HAP-1 (cell line): ENCODE measurements at regions not wholly inside any gene's neighbourhood (a gene's known extent, or its start where the extent isn't known, plus 50 kb on each side); places are given as distances from the start of the nearest gene placed in this dataset.

Experiments used
- DNase-seq, 2 experiments: peaks; one replicate each; pipeline ENCODE4 v3.0.0-alpha.2; 2016 to 2020; ENCODE audit warnings: low spot score in 2 of 2
- H3K27me3 ChIP-seq: fragments of 250-450 bp; sonication (Bioruptor Pico); 2 replicates; pipeline ENCODE4 v1.5.1; 2020; ENCODE audit warnings: low read depth, mild to moderate bottlenecking, moderate library complexity
- H3K36me3 ChIP-seq: fragments of 250-450 bp; sonication (Bioruptor Pico); replicated peaks from 2 replicates; pipeline ENCODE4 v1.5.1; 2020; ENCODE audit warnings: mild to moderate bottlenecking
- H3K4me1 ChIP-seq: fragments of 250-450 bp; sonication (Bioruptor Pico); 2 replicates; pipeline ENCODE4 v1.5.1; 2020; ENCODE audit warnings: mild to moderate bottlenecking
- H3K4me3 ChIP-seq: fragments of 250-450 bp; sonication (Bioruptor Pico); 2 replicates; pipeline ENCODE4 v1.5.1; 2020; ENCODE audit warnings: mild to moderate bottlenecking, moderate library complexity
- H3K9me3 ChIP-seq: fragments of 250-450 bp; sonication (Bioruptor Pico); 2 replicates; pipeline ENCODE4 v1.5.1; 2020; ENCODE audit warnings: mild to moderate bottlenecking, moderate library complexity
- in situ Hi-C: fragments of 300-500 bp; cut with MboI; formaldehyde crosslinking; loops from 3 replicates; pipeline ENCODE4 v1.14.3; 2020; ENCODE audit warnings: low sequenced_read_pairs, inconsistent platforms, mixed read lengths

DNA sequence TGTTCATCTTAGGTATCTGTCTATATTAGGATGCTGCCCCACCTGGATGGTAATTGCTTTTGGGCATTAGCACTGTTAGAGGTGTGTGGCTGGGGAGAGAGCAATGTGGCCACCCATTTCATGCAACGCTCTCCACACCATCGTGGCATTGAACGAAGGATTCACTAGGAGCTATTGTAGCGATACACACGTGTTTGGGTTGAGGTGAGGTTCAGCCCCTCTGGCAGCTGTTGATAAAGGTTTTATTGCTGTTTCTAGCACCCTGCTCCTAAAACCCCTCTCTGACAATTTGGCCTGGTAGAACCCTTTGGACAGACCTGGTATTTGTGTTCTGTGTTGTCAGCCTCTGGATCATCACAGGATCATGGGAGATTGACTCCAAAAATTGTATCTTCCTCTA lies 280.9 kb downstream of the PRL start:
- Histone ChIP-seq H3K9me3 (no peaks in the 10 kb centered on the region), H3K4me3 (no peak overlapping the region), H3K4me1 (no peaks in the 10 kb centered on the region), H3K27me3 (no peaks in the 10 kb centered on the region), H3K36me3 (no peaks in the 10 kb centered on the region)
- DNase-seq = no peak
- in situ Hi-C loops = no loop called here

DNA sequence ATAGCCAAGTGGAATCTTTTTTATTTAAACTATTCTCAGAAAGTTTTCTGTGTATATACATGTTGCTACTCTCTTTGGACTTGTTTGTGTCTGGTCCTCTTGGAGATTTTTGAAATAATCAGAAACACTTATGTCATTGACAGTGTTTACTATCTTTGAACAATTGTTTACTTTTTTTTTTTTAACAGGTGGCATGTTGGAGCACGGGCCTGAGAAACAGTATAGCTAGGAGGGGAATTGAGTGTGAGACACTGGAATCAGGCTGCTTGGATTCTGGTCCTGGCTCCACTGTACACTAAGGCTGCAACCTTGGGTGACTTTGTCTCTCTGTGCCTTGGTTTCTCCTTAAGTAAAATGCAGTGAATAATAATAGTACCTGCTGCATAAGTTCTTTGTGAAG lies 279.6 kb downstream of the PRL start:
- Histone ChIP-seq H3K9me3 (no peaks in the 10 kb centered on the region), H3K27me3 (no peaks in the 10 kb centered on the region), H3K4me1 (no peaks in the 10 kb centered on the region), H3K4me3 (no peak overlapping the region), H3K36me3 (no peaks in the 10 kb centered on the region)
- DNase-seq = no peak
- in situ Hi-C loops = no loop called here

DNA sequence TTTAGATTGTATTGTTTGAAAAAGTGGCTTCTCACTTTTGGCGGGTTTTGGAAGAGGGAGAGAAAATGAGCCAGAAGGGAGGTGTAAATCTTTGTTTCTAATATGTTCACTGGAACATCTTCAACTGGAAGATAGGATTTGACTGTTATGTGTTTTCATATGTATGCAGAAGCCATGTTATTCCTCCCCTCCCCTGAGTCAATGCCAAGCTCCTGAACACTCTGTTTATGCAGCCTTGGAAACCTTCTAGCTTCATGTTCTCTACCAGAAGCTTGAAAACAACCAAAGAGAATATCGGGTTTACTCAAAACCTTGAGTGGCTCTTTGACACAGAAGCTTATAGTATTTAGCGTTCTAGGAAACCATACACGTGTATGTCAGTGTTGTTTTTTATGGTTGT lies 279.1 kb downstream of the PRL start:
- Histone ChIP-seq H3K9me3 (no peaks in the 10 kb centered on the region), H3K27me3 (no peaks in the 10 kb centered on the region), H3K4me1 (no peaks in the 10 kb centered on the region), H3K4me3 (no peak overlapping the region), H3K36me3 (no peaks in the 10 kb centered on the region)
- DNase-seq = no peak
- in situ Hi-C loops = no loop called here

DNA sequence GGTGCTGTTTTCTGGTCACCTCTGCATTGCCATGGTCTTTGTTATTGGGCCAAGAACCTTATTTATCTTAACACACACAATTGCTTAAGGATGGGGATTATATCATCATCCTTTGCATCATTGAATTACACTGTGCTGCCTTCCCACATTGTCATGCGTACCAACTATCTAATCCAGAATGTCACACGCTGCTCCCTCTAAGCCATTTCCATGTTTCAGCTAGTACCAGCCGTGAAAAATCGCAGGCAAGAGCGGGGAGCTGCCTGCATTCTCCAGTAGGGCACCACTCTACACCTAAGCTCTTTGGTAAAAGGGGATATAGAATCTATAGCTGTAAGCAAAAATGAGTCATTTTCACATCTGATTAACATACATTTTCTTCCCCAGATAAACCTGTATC lies 277.0 kb downstream of the PRL start:
- in situ Hi-C loops = no loop called here
- no peaks in the 10 kb centered on the region for H3K27me3 ChIP-seq
- H3K4me3 ChIP-seq = no peak overlapping the region
- no peak for DNase-seq
- H3K9me3 ChIP-seq = no peaks in the 10 kb centered on the region
- H3K4me1 ChIP-seq = no peaks in the 10 kb centered on the region
- no peaks in the 10 kb centered on the region for H3K36me3 ChIP-seq

DNA sequence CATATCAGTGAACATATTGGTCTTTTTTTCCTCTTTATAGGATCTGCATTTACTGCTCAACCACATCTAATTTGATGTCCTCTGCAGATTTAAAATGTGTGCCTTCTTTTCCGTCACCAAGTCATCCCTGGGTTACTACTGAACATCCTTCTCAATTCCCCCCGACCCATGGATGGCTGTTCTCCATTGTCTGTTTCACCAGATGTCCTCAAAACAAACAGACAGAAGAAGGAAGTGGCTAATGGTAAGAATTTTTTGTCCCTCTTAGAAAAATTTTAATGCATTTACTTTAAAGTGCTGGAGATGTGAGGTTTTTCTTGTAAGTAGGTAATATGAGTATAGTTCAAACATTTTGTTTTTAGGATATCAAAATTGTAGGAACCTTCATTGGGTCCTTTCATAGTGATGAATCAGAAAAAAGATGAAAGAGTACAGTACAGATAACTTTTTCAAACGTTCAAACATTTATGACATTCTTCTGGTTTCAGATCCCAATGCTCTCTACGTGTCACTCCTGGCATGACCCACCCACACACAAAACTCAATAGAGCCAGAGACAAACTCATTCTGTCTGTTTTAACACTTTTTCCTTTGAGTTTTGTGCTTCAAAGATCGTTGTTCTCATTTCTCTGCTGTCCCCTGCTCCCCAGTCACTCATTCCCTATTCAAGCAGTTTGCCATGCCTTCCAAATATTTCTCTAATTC lies 276.4 kb downstream of the PRL start:
- in situ Hi-C loops = no loop called here
- H3K36me3 ChIP-seq = no peaks in the 10 kb centered on the region
- H3K27me3 ChIP-seq = no peaks in the 10 kb centered on the region
- H3K4me1 ChIP-seq = peaks cover 5% of the 10 kb centered on the region
- H3K4me3 ChIP-seq = no peak overlapping the region
- H3K9me3 ChIP-seq = no peaks in the 10 kb centered on the region
- DNase-seq = no peak

DNA sequence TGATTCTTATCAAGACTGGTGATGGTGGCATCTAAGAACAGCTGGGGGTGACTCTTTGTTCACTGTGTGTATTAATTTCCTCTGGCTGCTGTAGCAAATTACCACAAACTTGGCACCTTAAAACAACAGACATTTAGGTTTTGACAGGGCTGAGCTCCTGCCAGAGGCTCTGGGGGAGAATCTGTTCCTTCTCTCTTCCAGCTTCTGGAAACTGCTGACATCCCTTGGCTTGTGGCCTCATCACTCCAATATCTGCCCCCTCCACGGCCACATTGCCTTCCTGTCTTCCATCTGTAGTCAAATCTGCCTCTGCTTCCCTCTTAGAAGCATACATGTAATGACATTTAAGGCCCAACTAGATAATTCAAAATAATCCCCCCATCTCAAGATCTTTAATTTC lies 274.9 kb downstream of the PRL start:
- H3K4me1 ChIP-seq = peaks cover 14% of the 10 kb centered on the region
- in situ Hi-C loops = no loop called here
- H3K4me3 ChIP-seq = no peak overlapping the region
- no peaks in the 10 kb centered on the region for H3K36me3 ChIP-seq
- H3K27me3 ChIP-seq = no peaks in the 10 kb centered on the region
- no peak for DNase-seq
- no peaks in the 10 kb centered on the region for H3K9me3 ChIP-seq

DNA sequence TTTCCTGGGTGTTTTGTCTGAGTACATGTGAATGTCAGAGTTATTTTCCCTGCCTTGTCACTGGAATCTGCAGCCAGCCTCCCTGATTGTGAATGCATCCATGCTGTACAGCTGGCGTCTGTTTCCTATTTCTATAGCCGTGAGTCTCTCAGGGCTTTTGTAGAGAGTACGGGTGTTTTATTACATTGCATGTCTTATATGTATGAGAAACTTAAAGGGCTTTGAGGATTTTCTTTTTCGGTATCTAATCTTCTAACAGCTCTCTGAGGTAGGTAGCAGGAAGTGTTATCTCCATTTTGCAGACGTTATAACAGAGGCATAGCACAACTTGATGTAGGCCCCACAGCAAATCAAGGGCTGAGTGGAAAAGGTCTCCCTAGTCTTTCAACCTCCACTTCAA lies 272.9 kb downstream of the PRL start:
- H3K9me3 ChIP-seq = no peaks in the 10 kb centered on the region
- in situ Hi-C loops = no loop called here
- no peaks in the 10 kb centered on the region for H3K27me3 ChIP-seq
- H3K4me1 ChIP-seq = peaks cover 14% of the 10 kb centered on the region
- no peaks in the 10 kb centered on the region for H3K36me3 ChIP-seq
- no peak for DNase-seq
- H3K4me3 ChIP-seq = no peak overlapping the region

DNA sequence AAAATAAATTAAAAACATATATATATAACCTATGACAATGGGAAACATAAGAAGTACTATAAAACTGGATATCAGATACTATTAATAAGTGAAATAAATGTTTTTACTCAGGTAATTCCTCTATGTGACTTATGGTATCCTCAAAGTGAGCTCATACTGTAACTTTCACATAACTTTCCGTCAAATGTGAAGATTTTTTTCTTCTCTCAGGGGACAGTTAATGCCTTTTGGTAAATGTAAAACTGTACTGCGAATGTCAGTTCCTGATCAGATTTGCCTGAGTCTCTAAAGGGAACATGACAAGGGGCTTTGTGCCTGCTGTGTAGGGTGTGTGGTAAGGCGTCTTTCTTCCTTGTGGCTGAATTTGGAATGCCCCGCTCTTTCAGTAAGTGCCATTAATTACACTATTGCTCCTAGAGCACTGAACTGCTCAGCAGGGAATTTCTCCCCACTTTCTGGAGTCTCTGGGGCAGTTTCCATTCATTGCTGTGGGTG lies 271.8 kb downstream of the PRL start:
- in situ Hi-C loops = no loop called here

DNA sequence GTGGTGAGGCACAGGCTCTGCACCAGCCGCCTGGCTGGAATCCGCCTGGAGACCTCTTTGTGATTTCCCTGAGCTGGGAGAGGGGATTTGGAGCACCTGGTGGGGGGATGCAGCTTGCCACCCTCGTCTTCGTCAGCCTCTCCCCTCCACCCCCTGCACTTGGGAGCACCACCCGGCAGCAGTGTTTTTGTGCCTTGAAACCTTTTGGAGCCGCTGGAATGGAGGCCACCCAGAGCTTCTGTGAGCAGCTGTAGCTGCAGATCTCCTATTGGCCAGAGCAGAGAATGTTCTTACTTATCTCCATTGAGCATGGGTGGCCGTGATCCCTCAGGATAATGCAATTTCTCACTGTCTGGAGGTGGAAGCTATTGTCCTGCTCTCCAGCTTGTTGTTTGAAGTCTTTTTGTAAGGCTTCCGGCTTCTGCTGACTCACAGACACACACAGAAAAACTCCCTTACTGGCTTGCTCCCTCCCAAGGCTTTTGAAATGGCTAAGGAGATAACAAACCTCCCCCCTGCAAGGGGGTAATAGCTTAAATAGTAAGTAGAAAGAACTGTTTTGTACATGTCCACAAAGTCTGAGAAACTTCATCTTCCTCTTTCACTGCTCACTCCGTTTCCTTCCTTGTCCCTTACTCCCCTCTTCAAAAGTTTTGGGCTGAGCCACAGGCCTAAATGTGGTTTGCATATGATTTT lies 271.2 kb downstream of the PRL start:
- DNase-seq = peak; percentile 59 to 61
- H3K36me3 ChIP-seq = no peaks in the 10 kb centered on the region
- no peaks in the 10 kb centered on the region for H3K9me3 ChIP-seq
- no peak overlapping the region for H3K4me3 ChIP-seq
- no peaks in the 10 kb centered on the region for H3K27me3 ChIP-seq
- in situ Hi-C loops = no loop called here
- H3K4me1 ChIP-seq = peaks cover 14% of the 10 kb centered on the region

More for the DNA sequence above, 271.8 kb downstream of the PRL start:
- DNase-seq = no peak
- H3K4me3 ChIP-seq = no peak overlapping the region
- H3K27me3 ChIP-seq = no peaks in the 10 kb centered on the region
- peaks cover 14% of the 10 kb centered on the region for H3K4me1 ChIP-seq
- no peaks in the 10 kb centered on the region for H3K9me3 ChIP-seq
- H3K36me3 ChIP-seq = no peaks in the 10 kb centered on the region

DNA sequence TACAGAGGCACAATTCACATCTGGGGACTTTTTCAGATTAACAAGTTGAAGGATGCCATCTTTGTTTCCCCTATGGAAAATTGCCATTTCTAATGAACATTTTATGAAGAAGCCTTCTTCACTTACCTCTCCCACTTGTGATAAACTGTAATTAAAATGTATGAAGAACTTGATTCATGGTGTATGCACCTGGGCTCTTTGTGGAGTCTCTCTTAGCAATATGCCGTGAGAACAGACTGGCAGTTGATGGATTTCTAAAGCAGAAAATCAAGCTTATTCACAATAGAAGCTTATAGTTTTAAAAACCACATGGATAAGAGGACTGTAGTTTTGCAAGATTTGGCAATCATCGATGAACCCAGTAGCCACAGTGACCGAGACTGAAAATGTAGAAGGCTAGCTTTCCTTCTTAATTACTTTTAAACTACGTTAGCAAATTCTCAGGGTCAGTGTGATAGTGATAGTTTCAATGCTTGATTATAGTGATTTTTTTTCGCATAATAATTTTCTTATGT lies 270.6 kb downstream of the PRL start:
- in situ Hi-C loops = no loop called here
- no peak for DNase-seq
- H3K36me3 ChIP-seq = no peaks in the 10 kb centered on the region
- no peaks in the 10 kb centered on the region for H3K27me3 ChIP-seq
- H3K4me3 ChIP-seq = no peak overlapping the region
- H3K9me3 ChIP-seq = no peaks in the 10 kb centered on the region
- peaks cover 14% of the 10 kb centered on the region for H3K4me1 ChIP-seq

DNA sequence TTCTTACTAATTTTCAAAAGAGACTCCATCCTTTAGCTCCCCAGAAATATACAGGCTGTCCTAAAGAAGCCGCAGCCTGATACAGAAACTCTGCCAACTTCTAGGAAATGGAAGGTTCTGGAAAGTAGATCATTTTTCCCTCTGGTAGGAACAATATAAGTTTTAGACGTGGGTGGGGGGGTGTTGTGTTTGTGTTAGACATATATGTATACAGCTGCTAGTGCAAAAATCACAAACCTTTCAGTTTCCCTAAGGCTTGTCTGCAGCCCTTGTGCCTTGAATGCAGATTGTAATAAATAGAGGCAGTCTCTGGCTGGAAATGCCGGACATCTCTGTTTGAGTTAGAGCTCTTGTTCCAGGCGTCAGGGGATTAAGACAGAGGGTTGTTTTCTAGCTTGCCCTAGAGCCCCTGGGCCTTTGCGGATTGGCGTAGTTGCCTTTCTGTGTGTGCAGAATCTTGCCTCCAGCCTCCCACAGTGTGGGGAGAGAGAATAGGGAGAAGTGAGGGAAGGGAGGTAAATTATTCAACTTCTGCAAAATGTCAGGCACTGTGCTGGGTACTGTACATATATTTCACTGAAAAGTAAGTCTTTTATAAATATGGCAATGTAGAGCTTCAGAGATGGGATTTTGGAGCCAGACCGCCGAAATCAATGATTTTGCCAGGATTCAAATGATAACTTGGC lies 269.7 kb downstream of the PRL start:
- no peaks in the 10 kb centered on the region for H3K9me3 ChIP-seq
- peaks cover 14% of the 10 kb centered on the region for H3K4me1 ChIP-seq
- no peaks in the 10 kb centered on the region for H3K27me3 ChIP-seq
- no peaks in the 10 kb centered on the region for H3K36me3 ChIP-seq
- in situ Hi-C loops = no loop called here
- no peak for DNase-seq
- H3K4me3 ChIP-seq = no peak overlapping the region

DNA sequence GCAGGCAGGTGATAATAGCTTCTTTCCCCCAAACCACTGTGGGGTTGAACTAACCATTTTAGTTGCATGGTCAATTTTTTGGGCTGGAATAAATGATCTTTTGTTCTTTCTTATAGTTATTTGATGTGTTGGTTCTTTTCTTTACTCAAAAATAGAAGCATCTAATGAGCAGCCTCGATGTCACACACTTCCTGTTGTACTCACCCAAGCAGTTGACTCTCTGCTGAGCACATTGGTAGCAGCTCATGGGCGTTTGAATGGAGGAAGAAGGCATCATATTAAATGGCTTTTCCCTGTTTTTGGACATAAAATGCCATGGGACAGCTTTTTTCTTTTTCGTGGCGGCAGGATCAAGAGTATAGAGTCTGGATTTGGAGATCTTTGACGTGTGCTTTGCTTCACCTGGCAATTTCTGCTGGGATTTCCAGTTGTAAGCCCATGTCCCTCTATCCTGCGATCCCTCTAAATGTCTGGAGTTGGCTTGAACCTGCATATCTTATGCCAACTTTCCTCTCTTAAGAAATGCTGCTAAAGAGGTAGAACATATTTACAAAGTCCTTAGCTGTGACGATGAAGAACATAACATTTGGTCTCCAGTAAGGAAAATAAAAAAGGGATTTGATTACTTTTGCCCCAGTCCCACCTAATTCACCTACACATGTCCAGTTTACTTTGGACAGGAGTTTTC lies 268.3 kb downstream of the PRL start:
- Histone ChIP-seq H3K4me3 (no peak overlapping the region), H3K27me3 (no peaks in the 10 kb centered on the region), H3K9me3 (no peaks in the 10 kb centered on the region), H3K36me3 (no peaks in the 10 kb centered on the region), H3K4me1 (peaks cover 14% of the 10 kb centered on the region)
- no peak for DNase-seq
- in situ Hi-C loops = no loop called here

DNA sequence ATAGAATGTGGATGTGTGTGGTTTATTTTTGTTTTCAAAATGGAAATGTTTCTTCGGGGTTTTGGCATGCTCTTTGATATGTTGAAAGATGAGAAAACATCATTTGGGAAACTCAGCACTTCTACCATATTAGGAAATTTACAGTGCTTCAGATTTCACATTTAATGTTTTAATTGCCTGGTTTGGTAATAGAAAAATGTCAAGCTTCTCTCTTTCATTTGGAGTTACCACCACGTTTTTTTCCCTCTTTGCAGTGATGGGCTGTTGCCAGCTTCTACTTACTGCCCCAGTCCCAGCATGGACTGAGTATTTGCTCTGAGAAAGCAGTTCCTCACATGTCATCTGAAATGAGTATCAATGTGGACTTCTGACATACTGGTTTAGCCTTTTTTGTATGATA lies 267.7 kb downstream of the PRL start:
- Histone ChIP-seq H3K4me1 (peaks cover 14% of the 10 kb centered on the region), H3K27me3 (no peaks in the 10 kb centered on the region), H3K36me3 (no peaks in the 10 kb centered on the region), H3K4me3 (no peak overlapping the region), H3K9me3 (no peaks in the 10 kb centered on the region)
- DNase-seq = no peak
- in situ Hi-C loops = no loop called here
